ENCODE measurements at regions not wholly inside any gene's neighbourhood (a gene's known extent, or its start where the extent isn't known, plus 50 kb on each side); places are given as distances from the start of the nearest gene placed in this dataset.

GRCh38 chr1:185427776-185428175 lies 110.7 kb upstream of the IVNS1ABP start:
- no peak for DNase-seq

- no peak for DNase-seq
Measured at GRCh38 chr1:185427264-185427663, 110.2 kb upstream of the IVNS1ABP start.

GRCh38 chr1:185426848-185427247 lies 109.8 kb upstream of the IVNS1ABP start:
- DNase-seq, result no peak

GRCh38 chr1:185425163-185425562 lies 108.1 kb upstream of the IVNS1ABP start:
- DNase-seq, result no peak

GRCh38 chr1:185421485-185422107 lies 104.6 kb upstream of the IVNS1ABP start:
- no peak for DNase-seq

- no peak for DNase-seq
Measured at GRCh38 chr1:185420588-185421081, 103.6 kb upstream of the IVNS1ABP start.

GRCh38 chr1:185419718-185420117 lies 102.7 kb upstream of the IVNS1ABP start:
- DNase-seq, result no peak

GRCh38 chr1:185418472-185418871 lies 101.4 kb upstream of the IVNS1ABP start:
- DNase-seq, result no peak

GRCh38 chr1:185412385-185413087 lies 95.5 kb upstream of the IVNS1ABP start:
- no peak for DNase-seq

- no peak for DNase-seq
Measured at GRCh38 chr1:185409763-185410528, 92.9 kb upstream of the IVNS1ABP start.

- no peak for DNase-seq
Measured at GRCh38 chr1:185409345-185409744, 92.3 kb upstream of the IVNS1ABP start.

- no peak for DNase-seq
Measured at GRCh38 chr1:185408700-185409270, 91.7 kb upstream of the IVNS1ABP start.

GRCh38 chr1:185406691-185407009 lies 89.6 kb upstream of the IVNS1ABP start:
- no peak for DNase-seq

GRCh38 chr1:185406006-185406690 lies 89.1 kb upstream of the IVNS1ABP start:
- DNase-seq, result no peak

- DNase-seq, result no peak
Measured at GRCh38 chr1:185404907-185405568, 88.0 kb upstream of the IVNS1ABP start.

- DNase-seq, result no peak
Measured at GRCh38 chr1:185404291-185404690, 87.2 kb upstream of the IVNS1ABP start.

- DNase-seq, result no peak
Measured at GRCh38 chr1:185402930-185403329, 85.9 kb upstream of the IVNS1ABP start.

GRCh38 chr1:185401019-185401418 lies 84.0 kb upstream of the IVNS1ABP start:
- no peak for DNase-seq

- no peak for DNase-seq
Measured at GRCh38 chr1:185400052-185400451, 83.0 kb upstream of the IVNS1ABP start.

- DNase-seq, result no peak
Measured at GRCh38 chr1:185398599-185398998, 81.6 kb upstream of the IVNS1ABP start.

- no peak for DNase-seq
Measured at GRCh38 chr1:185398022-185398421, 81.0 kb upstream of the IVNS1ABP start.

- DNase-seq, result no peak
Measured at GRCh38 chr1:185397183-185397582, 80.1 kb upstream of the IVNS1ABP start.
